A673 (cell line): ENCODE measurements at regions not wholly inside any gene's neighbourhood (a gene's known extent, or its start where the extent isn't known, plus 50 kb on each side); places are given as distances from the start of the nearest gene placed in this dataset.

ENCODE experiments used
- BruUV-seq: library from RNA; stranded (reverse); fragments of 400-500 nt; replicated peaks from 2 replicates; lab custom pipeline; 2021; lab: Mats Ljungman, UMichigan
- CTCF ChIA-PET: fragments of 300-600 bp; sonication (Branson Sonifier 250); formaldehyde crosslinking; loops from one replicate; lab custom pipeline; 2022; ENCODE audit warnings: antibody characterized with exemption; lab: Charles Lee
- POLR2A ChIA-PET: fragments of 300-600 bp; sonication (Branson Sonifier 250); formaldehyde crosslinking; loops from one replicate; lab custom pipeline; 2022; ENCODE audit warnings: antibody characterized with exemption; ENCODE audit not compliant: low non-redundant PET; lab: Charles Lee
- DNase-seq: peaks from one replicate; pipeline ENCODE4 v3.0.0-alpha.2; 2015; ENCODE audit warnings: low spot score
- H3K27ac ChIP-seq: fragments of 200-600 bp; sonication (generic); 2 replicates; pipeline ENCODE4 v1.5.1; 2016; ENCODE audit warnings: mixed run types, low read depth, mild to moderate bottlenecking, mixed read lengths, antibody characterized with exemption, low read length; ENCODE audit not compliant: poor library complexity, severe bottlenecking
- H3K27me3 ChIP-seq: fragments of 200-600 bp; sonication (generic); replicated peaks from 2 replicates; pipeline ENCODE4 v1.6.1; 2017; ENCODE audit warnings: mixed run types, low read depth, mild to moderate bottlenecking, mixed read lengths, antibody characterized with exemption, low read length; ENCODE audit not compliant: insufficient read depth, poor library complexity
- H3K36me3 ChIP-seq: fragments of 200-600 bp; sonication (generic); 2 replicates; pipeline ENCODE4 v1.6.1; 2016; ENCODE audit warnings: mixed run types, mild to moderate bottlenecking, mixed read lengths, antibody characterized with exemption, low read length; ENCODE audit not compliant: insufficient read depth, poor library complexity, severe bottlenecking
- H3K4me1 ChIP-seq: fragments of 200-600 bp; sonication (generic); 2 replicates; pipeline ENCODE4 v1.6.1; 2017; ENCODE audit warnings: mixed run types, mild to moderate bottlenecking, mixed read lengths, antibody characterized with exemption, low read length; ENCODE audit not compliant: insufficient read depth, poor library complexity, severe bottlenecking
- H3K4me3 ChIP-seq: fragments of 200-600 bp; sonication (generic); 2 replicates; pipeline ENCODE4 v1.5.1; 2016; ENCODE audit warnings: low read depth, mixed run types, mild to moderate bottlenecking, mixed read lengths, low read length; ENCODE audit not compliant: poor library complexity, severe bottlenecking
- H3K9me3 ChIP-seq: fragments of 200-600 bp; sonication (generic); 2 replicates; pipeline ENCODE4 v1.6.1; 2016; ENCODE audit warnings: mixed run types, low read depth, mild to moderate bottlenecking, mixed read lengths, antibody characterized with exemption, low read length; ENCODE audit not compliant: poor library complexity, severe bottlenecking
- CTCF ChIP-seq: fragments of 300-800, 200-600 bp; sonication (generic); conservative IDR thresholded peaks from 2 replicates; pipeline ENCODE4 v1.5.1; 2017; ENCODE audit warnings: low read depth, mild to moderate bottlenecking, antibody characterized with exemption, low read length, moderate library complexity, mixed read lengths
- EZH2 ChIP-seq: fragments of 200-600 bp; sonication (generic); IDR thresholded peaks from 2 replicates; pipeline ENCODE4 v1.6.1; 2017; ENCODE audit warnings: borderline replicate concordance, low read depth, mild to moderate bottlenecking, mixed read lengths, antibody characterized with exemption, low read length; ENCODE audit not compliant: poor library complexity, severe bottlenecking
- intact Hi-C: fragments of 100-400 bp; cut with micrococcal nuclease; formaldehyde crosslinking; loops from one replicate; pipeline ENCODE4 v1.10.0; 2022; ENCODE audit not compliant: unreplicated experiment

GRCh38 chr3:106160396-106160795 lies 291.6 kb upstream of the CBLB start:
- H3K4me1 ChIP-seq: peaks cover 15% of the 10 kb centered on the region
- intact Hi-C loops: no loop called here
- POLR2A ChIA-PET: no interaction called here
- no TSS peak for BruUV-seq
- H3K4me3 ChIP-seq: no peak overlapping the region
- H3K9me3 ChIP-seq: no peaks in the 10 kb centered on the region
- no peaks in the 10 kb centered on the region for H3K27me3 ChIP-seq
- no peaks in the 10 kb centered on the region for H3K36me3 ChIP-seq
- CTCF ChIA-PET: interaction anchor here (0.6 kb wide), 1 partner anchor 11 kb away, joined by 3 read pairs; no protein-coding TSS in a partner anchor
- DNase-seq: no peak
- no peak overlapping the region for H3K27ac ChIP-seq
- TF ChIP-seq CTCF: no peak
- TF ChIP-seq EZH2: no peak

GRCh38 chr3:106161246-106161645 lies 292.4 kb upstream of the CBLB start:
- H3K27ac ChIP-seq: no peak overlapping the region
- no peaks in the 10 kb centered on the region for H3K9me3 ChIP-seq
- BruUV-seq: no TSS peak
- POLR2A ChIA-PET: no interaction called here
- CTCF ChIA-PET: no interaction called here
- H3K36me3 ChIP-seq: no peaks in the 10 kb centered on the region
- H3K27me3 ChIP-seq: no peaks in the 10 kb centered on the region
- intact Hi-C loops: no loop called here
- DNase-seq: peak; percentile 58
- TF ChIP-seq CTCF (no peak), EZH2 (no peak)
- H3K4me1 ChIP-seq: peaks cover 15% of the 10 kb centered on the region
- H3K4me3 ChIP-seq: no peak overlapping the region

- Histone ChIP-seq H3K36me3 (no peaks in the 10 kb centered on the region), H3K9me3 (no peaks in the 10 kb centered on the region), H3K4me3 (no peak overlapping the region), H3K4me1 (peaks cover 6% of the 10 kb centered on the region), H3K27ac (no peak overlapping the region), H3K27me3 (no peaks in the 10 kb centered on the region)
- POLR2A ChIA-PET: no interaction called here
- intact Hi-C loops: no loop called here
- TF ChIP-seq CTCF (no peak), EZH2 (no peak)
- CTCF ChIA-PET: no interaction called here
- no TSS peak for BruUV-seq
- no peak for DNase-seq
Measured at GRCh38 chr3:106167728-106168127, 298.9 kb upstream of the CBLB start.
